ENCODE measurements at regions not wholly inside any gene's neighbourhood (a gene's known extent, or its start where the extent isn't known, plus 50 kb on each side); places are given as distances from the start of the nearest gene placed in this dataset.

DNA sequence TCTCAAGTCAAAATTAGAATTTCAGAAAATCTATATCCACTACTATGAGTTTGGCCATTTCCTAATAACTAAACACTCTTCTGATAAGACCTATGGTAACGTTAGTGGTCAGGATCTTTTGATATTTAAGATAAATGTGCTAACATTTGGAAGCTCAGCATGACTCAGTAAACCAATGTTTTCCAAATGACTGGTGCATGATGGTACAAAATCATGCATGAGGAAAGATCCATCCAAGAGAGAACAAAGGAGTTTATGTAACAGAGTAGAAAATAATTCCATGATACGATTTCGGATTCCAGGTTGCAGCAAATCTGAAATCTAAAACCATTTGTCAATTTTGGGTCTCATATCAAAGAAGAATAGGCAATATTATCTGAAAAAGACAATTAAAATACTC, 279.2 kb downstream of the NSG2 start:
- TF ChIP-seq POLR2A (IDR thresholded peaks at IDR 0.05; ENCODE audit: low read length), result no peak
- no peak for TF ChIP-seq GATA1 (IDR thresholded peaks at IDR 0.05; ENCODE audit: low read depth, low read length)

All from erythroblast (primary cell).